ENCODE measurements at regions not wholly inside any gene's neighbourhood (a gene's known extent, or its start where the extent isn't known, plus 50 kb on each side); places are given as distances from the start of the nearest gene placed in this dataset.

DNA sequence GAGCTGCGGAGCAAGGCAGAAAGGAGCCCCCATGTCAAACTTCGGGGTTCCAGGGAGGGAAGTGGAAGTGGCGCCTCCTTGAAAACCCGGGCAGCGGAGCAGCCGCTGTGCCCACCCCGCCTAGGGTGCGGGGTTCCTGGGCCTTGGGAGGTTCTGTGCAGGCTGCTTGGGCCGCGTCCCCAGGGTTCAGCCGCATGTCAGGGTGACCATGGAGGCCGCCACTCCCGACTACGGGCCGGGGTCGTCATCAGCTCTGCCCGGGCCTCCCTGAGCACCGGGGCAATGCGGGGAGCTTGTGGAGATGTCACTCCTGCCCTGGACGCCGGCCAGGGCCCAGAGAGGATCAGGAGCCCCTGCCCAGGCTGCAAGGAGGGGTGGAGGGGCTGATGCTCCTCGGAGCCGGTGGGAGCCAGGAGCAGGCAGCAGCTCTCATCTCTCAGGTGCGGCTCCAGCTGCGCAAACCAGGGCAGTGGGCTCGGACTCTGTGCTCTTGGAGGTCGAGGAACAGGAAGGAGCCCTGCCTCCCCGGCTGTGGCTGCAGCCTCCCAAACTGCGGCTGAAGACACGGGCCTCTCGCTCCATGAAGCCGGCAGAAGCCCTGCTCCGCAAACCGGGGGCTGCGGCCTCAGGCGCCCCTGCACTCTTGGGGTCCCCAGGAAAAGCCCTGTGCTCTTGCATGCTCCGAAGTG is 1286.5 kb downstream of the TMEM121 start:
- TF ChIP-seq, protein P1, sequence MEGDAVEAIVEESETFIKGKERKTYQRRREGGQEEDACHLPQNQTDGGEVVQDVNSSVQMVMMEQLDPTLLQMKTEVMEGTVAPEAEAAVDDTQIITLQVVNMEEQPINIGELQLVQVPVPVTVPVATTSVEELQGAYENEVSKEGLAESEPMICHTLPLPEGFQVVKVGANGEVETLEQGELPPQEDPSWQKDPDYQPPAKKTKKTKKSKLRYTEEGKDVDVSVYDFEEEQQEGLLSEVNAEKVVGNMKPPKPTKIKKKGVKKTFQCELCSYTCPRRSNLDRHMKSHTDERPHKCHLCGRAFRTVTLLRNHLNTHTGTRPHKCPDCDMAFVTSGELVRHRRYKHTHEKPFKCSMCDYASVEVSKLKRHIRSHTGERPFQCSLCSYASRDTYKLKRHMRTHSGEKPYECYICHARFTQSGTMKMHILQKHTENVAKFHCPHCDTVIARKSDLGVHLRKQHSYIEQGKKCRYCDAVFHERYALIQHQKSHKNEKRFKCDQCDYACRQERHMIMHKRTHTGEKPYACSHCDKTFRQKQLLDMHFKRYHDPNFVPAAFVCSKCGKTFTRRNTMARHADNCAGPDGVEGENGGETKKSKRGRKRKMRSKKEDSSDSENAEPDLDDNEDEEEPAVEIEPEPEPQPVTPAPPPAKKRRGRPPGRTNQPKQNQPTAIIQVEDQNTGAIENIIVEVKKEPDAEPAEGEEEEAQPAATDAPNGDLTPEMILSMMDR (IDR thresholded peaks at IDR 0.05): no peak
- TF ChIP-seq EP300 (IDR thresholded peaks at IDR 0.05) (no peak), POLR2A (IDR thresholded peaks at IDR 0.05) (no peak)
